H9 (cell line): ENCODE measurements at regions not wholly inside any gene's neighbourhood (a gene's known extent, or its start where the extent isn't known, plus 50 kb on each side); places are given as distances from the start of the nearest gene placed in this dataset.

ENCODE experiments used
- DNase-seq: peaks from one replicate; pipeline ENCODE4 v3.0.0-alpha.2; 2017
- H2AFZ ChIP-seq: one replicate; pipeline ENCODE4 v1.6.1; 2013; ENCODE audit warnings: mild to moderate bottlenecking, low read length, control low read depth, moderate library complexity
- H2AK5ac ChIP-seq: 2 replicates; pipeline ENCODE4 v1.6.1; 2013; ENCODE audit warnings: low read length, control low read depth, mixed read lengths; ENCODE audit not compliant: insufficient read length
- H2BK120ac ChIP-seq: one replicate; pipeline ENCODE4 v1.6.1; 2013; ENCODE audit warnings: low read depth, mild to moderate bottlenecking, low read length, control low read depth, inconsistent platforms; ENCODE audit not compliant: poor library complexity, severe bottlenecking
- H2BK12ac ChIP-seq: 2 replicates; pipeline ENCODE4 v1.6.1; 2013; ENCODE audit warnings: low read length, control low read depth, mixed read lengths, low read depth; ENCODE audit not compliant: insufficient read length
- H2BK15ac ChIP-seq: 2 replicates; pipeline ENCODE4 v1.6.1; 2013; ENCODE audit warnings: low read depth, low read length, control low read depth
- H2BK20ac ChIP-seq: one replicate; pipeline ENCODE4 v1.6.1; 2013; ENCODE audit warnings: low read depth, mild to moderate bottlenecking, low read length, control low read depth, inconsistent platforms; ENCODE audit not compliant: poor library complexity, severe bottlenecking
- H2BK5ac ChIP-seq: 2 replicates; pipeline ENCODE4 v1.6.1; 2013; ENCODE audit warnings: low read length, control low read depth, mixed read lengths; ENCODE audit not compliant: insufficient read length
- H3K14ac ChIP-seq: 2 replicates; pipeline ENCODE4 v1.6.1; 2013; ENCODE audit warnings: low read length, control low read depth; ENCODE audit not compliant: insufficient read depth
- H3K18ac ChIP-seq: 2 replicates; pipeline ENCODE4 v1.6.1; 2013; ENCODE audit warnings: low read depth, mild to moderate bottlenecking, mixed read lengths, low read length, control low read depth; ENCODE audit not compliant: insufficient read length
- H3K23ac ChIP-seq: 2 replicates; pipeline ENCODE4 v1.6.1; 2013; ENCODE audit warnings: low read length, control low read depth, mixed read lengths, low read depth; ENCODE audit not compliant: insufficient read length
- H3K23me2 ChIP-seq: 2 replicates; pipeline ENCODE4 v1.6.1; 2013; ENCODE audit warnings: low read depth, mild to moderate bottlenecking, mixed read lengths, low read length, control low read depth; ENCODE audit not compliant: insufficient read length, poor library complexity, severe bottlenecking
- H3K27ac ChIP-seq: 2 replicates; pipeline ENCODE4 v1.5.1; 2013; ENCODE audit warnings: low read length, control low read depth, mixed read lengths, low read depth; ENCODE audit not compliant: insufficient read length
- H3K27me3 ChIP-seq: 2 replicates; pipeline ENCODE4 v1.6.1; 2013; ENCODE audit warnings: low read length, control low read depth, inconsistent platforms; ENCODE audit not compliant: insufficient read depth
- H3K4ac ChIP-seq: 2 replicates; pipeline ENCODE4 v1.6.1; 2013; ENCODE audit warnings: low read depth, mild to moderate bottlenecking, control low read depth, inconsistent platforms, low read length, moderate library complexity
- H3K4me1 ChIP-seq: 2 replicates; pipeline ENCODE4 v1.6.1; 2013; ENCODE audit warnings: low read length, control low read depth, inconsistent platforms; ENCODE audit not compliant: insufficient read depth
- H3K4me2 ChIP-seq: 2 replicates; pipeline ENCODE4 v1.6.1; 2013; ENCODE audit warnings: low read length, control low read depth, mixed read lengths; ENCODE audit not compliant: insufficient read length, insufficient read depth
- H3K56ac ChIP-seq: 2 replicates; pipeline ENCODE4 v1.6.1; 2013; ENCODE audit warnings: low read depth, mild to moderate bottlenecking, mixed read lengths, low read length, control low read depth; ENCODE audit not compliant: insufficient read length
- H3K79me1 ChIP-seq: 2 replicates; pipeline ENCODE4 v1.6.1; 2013; ENCODE audit warnings: low read depth, mild to moderate bottlenecking, moderate library complexity, low read length, control low read depth, inconsistent platforms; ENCODE audit not compliant: insufficient read depth, poor library complexity, severe bottlenecking
- H3K79me2 ChIP-seq: 2 replicates; pipeline ENCODE4 v1.6.1; 2013; ENCODE audit warnings: low read length, control low read depth, inconsistent platforms; ENCODE audit not compliant: insufficient read depth
- H3K9ac ChIP-seq: 2 replicates; pipeline ENCODE4 v1.6.1; 2013; ENCODE audit warnings: low read length, control low read depth, mixed read lengths; ENCODE audit not compliant: insufficient read length; ENCODE audit errors: extremely low read depth
- H3K9me3 ChIP-seq: one replicate; pipeline ENCODE4 v1.6.1; 2013; ENCODE audit warnings: low read depth, low read length, inconsistent platforms; ENCODE audit not compliant: control insufficient read depth
- H3T11ph ChIP-seq: one replicate; pipeline ENCODE4 v1.6.1; 2013; ENCODE audit warnings: mild to moderate bottlenecking, low read length, control low read depth, inconsistent platforms
- H4K20me1 ChIP-seq: one replicate; pipeline ENCODE4 v1.6.1; 2013; ENCODE audit not compliant: control insufficient read depth, insufficient read length, insufficient read depth
- H4K5ac ChIP-seq: 2 replicates; pipeline ENCODE4 v1.6.1; 2013; ENCODE audit warnings: low read depth, mild to moderate bottlenecking, mixed read lengths, low read length, control low read depth; ENCODE audit not compliant: insufficient read length
- H4K8ac ChIP-seq: replicated peaks from 2 replicates; pipeline ENCODE4 v1.6.1; 2013; ENCODE audit warnings: low read length, control low read depth, mixed read lengths, low read depth; ENCODE audit not compliant: insufficient read length
- H4K91ac ChIP-seq: 2 replicates; pipeline ENCODE4 v1.6.1; 2013; ENCODE audit warnings: low read depth, mild to moderate bottlenecking, moderate library complexity, mixed read lengths, low read length, control low read depth; ENCODE audit not compliant: insufficient read length
- H3K27ac Mint-ChIP-seq, 3 experiments: 2 replicates in 2 of 3; 3 replicates in 1 of 3; pipeline ENCODE4 v1.8.0; 2020 to 2021; ENCODE audit warnings: mixed read lengths in 3 of 3, mild to moderate bottlenecking in 1 of 3, moderate library complexity in 1 of 3
- H3K27me3 Mint-ChIP-seq: 2 replicates; pipeline ENCODE4 v1.8.0; 2021; ENCODE audit warnings: low read depth, mild to moderate bottlenecking, moderate library complexity, mixed read lengths
- H3K36me3 Mint-ChIP-seq, 3 experiments: 2 replicates in 2 of 3; 3 replicates in 1 of 3; pipeline ENCODE4 v1.8.0; 2020 to 2021; ENCODE audit warnings: low read depth in 3 of 3, mixed read lengths in 3 of 3; ENCODE audit not compliant: insufficient read depth in 1 of 3
- H3K4me1 Mint-ChIP-seq, 2 experiments: 2 replicates each; pipeline ENCODE4 v1.8.0; 2020; ENCODE audit warnings: mixed read lengths in 2 of 2
- H3K4me3 Mint-ChIP-seq, 2 experiments: 2 replicates in 1 of 2; 3 replicates in 1 of 2; pipeline ENCODE4 v1.8.0; 2020 to 2021; ENCODE audit warnings: mild to moderate bottlenecking in 2 of 2, mixed read lengths in 2 of 2, moderate library complexity in 1 of 2
- H3K9me3 Mint-ChIP-seq, 2 experiments: 2 replicates in 1 of 2; 3 replicates in 1 of 2; pipeline ENCODE4 v1.8.0; 2020; ENCODE audit warnings: mild to moderate bottlenecking in 2 of 2, mixed read lengths in 2 of 2, moderate library complexity in 1 of 2
- WGBS: extraction: QIAGEN DNeasy Blood & Tissue Kit; methylation state at CpG from one replicate; pipeline ENCODE4 v1.1.7; 2013; ENCODE audit warnings: missing lambda C conversion rate, low lambda C conversion rate, mixed read lengths; ENCODE audit not compliant: insufficient read length; ENCODE audit errors: extremely low coverage; 5-methylcytosine and 5-hydroxymethylcytosine counted together
- TF ChIP-seq, protein P1 (sequence below): fragments of 200-600 bp; sonication (generic); conservative IDR thresholded peaks from 3 replicates; pipeline ENCODE4 v1.8.0; 2021; ENCODE audit warnings: antibody characterized with exemption, mild to moderate bottlenecking

- H4K8ac ChIP-seq: no peak overlapping the region
- no peaks in the 10 kb centered on the region for H3K27me3 ChIP-seq
- H4K5ac ChIP-seq: no peak overlapping the region
- no peak overlapping the region for H2AK5ac ChIP-seq
- H3K4me1 ChIP-seq: peaks cover 4% of the 10 kb centered on the region; the same call in 1 of the 2 replicates
- Mint-ChIP-seq H3K36me3 (no peaks in the 10 kb centered on the region), H3K27me3 (peaks cover 4% of the 10 kb centered on the region), H3K9me3 (no peaks in the 10 kb centered on the region), H3K27ac (no peak overlapping the region), H3K4me3 (no peak overlapping the region), H3K4me1 (peaks cover 14 to 16% of the 10 kb centered on the region in 2 experiments)
- no peak overlapping the region for H3K4me2 ChIP-seq
- H2BK5ac ChIP-seq: no peak overlapping the region
- H3K4ac ChIP-seq: no peak overlapping the region
- H4K20me1 ChIP-seq: no peaks in the 10 kb centered on the region
- H4K91ac ChIP-seq: no peak overlapping the region
- no peak overlapping the region for H3K27ac ChIP-seq
- H3K79me2 ChIP-seq: no peaks in the 10 kb centered on the region
- no peak overlapping the region for H3K56ac ChIP-seq
- H3K9me3 ChIP-seq: no peaks in the 10 kb centered on the region
- no peak overlapping the region for H2AFZ ChIP-seq
- no peak overlapping the region for H2BK20ac ChIP-seq
- DNase-seq: no peak
- no peak overlapping the region for H3K18ac ChIP-seq
- H2BK120ac ChIP-seq: no peak overlapping the region
- H3K9ac ChIP-seq: no peak overlapping the region
- no peak overlapping the region for H3K23ac ChIP-seq
- no peaks in the 10 kb centered on the region for H3K23me2 ChIP-seq
- H3K79me1 ChIP-seq: no peaks in the 10 kb centered on the region
- no peak overlapping the region for H3K14ac ChIP-seq
- H2BK15ac ChIP-seq: no peak overlapping the region
- TF ChIP-seq, protein P1, sequence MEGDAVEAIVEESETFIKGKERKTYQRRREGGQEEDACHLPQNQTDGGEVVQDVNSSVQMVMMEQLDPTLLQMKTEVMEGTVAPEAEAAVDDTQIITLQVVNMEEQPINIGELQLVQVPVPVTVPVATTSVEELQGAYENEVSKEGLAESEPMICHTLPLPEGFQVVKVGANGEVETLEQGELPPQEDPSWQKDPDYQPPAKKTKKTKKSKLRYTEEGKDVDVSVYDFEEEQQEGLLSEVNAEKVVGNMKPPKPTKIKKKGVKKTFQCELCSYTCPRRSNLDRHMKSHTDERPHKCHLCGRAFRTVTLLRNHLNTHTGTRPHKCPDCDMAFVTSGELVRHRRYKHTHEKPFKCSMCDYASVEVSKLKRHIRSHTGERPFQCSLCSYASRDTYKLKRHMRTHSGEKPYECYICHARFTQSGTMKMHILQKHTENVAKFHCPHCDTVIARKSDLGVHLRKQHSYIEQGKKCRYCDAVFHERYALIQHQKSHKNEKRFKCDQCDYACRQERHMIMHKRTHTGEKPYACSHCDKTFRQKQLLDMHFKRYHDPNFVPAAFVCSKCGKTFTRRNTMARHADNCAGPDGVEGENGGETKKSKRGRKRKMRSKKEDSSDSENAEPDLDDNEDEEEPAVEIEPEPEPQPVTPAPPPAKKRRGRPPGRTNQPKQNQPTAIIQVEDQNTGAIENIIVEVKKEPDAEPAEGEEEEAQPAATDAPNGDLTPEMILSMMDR: no peak
- no peak overlapping the region for H3T11ph ChIP-seq
- WGBS: no CpG with 5 or more reads among the region's 3 CpGs
- no peak overlapping the region for H2BK12ac ChIP-seq
These were observed 83.9 kb upstream of the USP47 start for GRCh38 chr11:11757909-11758308.
